ENCODE measurements at regions not wholly inside any gene's neighbourhood (a gene's known extent, or its start where the extent isn't known, plus 50 kb on each side); places are given as distances from the start of the nearest gene placed in this dataset.

DNA sequence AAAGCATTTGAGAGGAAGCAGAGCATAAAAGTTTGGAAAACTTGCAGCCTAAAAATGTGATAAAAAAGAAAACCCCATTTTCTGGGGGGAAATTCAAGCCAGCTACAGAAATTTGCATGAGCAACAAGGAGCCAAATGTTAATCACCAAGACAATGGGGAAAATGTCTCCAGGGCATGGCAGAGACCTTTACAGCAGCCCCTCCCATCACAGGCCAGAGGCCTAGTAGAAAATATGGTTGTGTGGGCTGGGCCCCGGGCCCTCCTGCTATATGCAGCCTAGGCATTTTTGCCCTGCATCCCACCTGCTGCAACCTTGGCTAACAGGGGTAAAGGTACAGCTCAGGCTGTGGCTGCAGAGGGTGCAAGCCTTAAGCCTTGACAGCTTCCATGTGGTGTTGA lies 299.6 kb upstream of the NCAM2 start:
- no peak for DNase-seq
- WGBS, 2 donors (ENCODE audit: low coverage in 1 of 2): 94% methylated on average over 1 of the region's 1 CpG; no CpG with 5 or more reads in 1 of the 2 donors
- Histone ChIP-seq H3K4me1 (no peaks in the 10 kb centered on the region), H3K4me3 (no peak overlapping the region), H3K36me3 (no peaks in the 10 kb centered on the region), H3K27ac (no peak overlapping the region), H3K27me3 (no peaks in the 10 kb centered on the region), H3K9me3 (no peaks in the 10 kb centered on the region)
- in situ Hi-C loops (cut with MboI; ENCODE audit: low pct_ligation_motif_present in 1 of 4, low pct_unique_long_range_greater_than_20kb in 1 of 4, low sequenced_read_pairs in 3 of 4): no loop called here
- intact Hi-C loops (cut with DNase I; ENCODE audit: low total_unique reads): no loop called here
- no peak for TF ChIP-seq POLR2A (IDR thresholded peaks at IDR 0.05)
- TF ChIP-seq EP300 (IDR thresholded peaks at IDR 0.05; ENCODE audit: low read depth): no peak
- no peak for TF ChIP-seq POLR2AphosphoS5 (IDR thresholded peaks at IDR 0.05)
- TF ChIP-seq, protein P1, sequence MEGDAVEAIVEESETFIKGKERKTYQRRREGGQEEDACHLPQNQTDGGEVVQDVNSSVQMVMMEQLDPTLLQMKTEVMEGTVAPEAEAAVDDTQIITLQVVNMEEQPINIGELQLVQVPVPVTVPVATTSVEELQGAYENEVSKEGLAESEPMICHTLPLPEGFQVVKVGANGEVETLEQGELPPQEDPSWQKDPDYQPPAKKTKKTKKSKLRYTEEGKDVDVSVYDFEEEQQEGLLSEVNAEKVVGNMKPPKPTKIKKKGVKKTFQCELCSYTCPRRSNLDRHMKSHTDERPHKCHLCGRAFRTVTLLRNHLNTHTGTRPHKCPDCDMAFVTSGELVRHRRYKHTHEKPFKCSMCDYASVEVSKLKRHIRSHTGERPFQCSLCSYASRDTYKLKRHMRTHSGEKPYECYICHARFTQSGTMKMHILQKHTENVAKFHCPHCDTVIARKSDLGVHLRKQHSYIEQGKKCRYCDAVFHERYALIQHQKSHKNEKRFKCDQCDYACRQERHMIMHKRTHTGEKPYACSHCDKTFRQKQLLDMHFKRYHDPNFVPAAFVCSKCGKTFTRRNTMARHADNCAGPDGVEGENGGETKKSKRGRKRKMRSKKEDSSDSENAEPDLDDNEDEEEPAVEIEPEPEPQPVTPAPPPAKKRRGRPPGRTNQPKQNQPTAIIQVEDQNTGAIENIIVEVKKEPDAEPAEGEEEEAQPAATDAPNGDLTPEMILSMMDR (IDR thresholded peaks at IDR 0.05): no peak

DNA sequence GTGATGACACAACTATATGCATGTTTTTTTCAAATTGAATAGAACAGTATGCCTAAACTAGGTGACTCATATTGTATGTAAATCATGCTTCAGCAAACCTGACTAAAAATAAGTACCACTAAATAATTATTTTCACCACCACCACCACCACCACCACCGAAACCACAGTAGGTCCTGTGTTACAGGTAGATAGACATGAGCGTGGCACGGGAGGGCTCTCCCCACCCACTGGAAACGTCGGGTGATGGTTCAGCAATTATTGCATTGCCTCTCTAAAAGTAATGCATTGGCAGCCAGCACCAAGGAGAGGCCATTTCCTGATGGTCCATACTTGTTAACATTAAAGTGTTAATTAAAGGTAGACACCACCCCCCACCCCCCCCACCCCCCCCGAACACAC lies 297.0 kb upstream of the NCAM2 start:
- in situ Hi-C loops (cut with MboI; ENCODE audit: low pct_ligation_motif_present in 1 of 4, low pct_unique_long_range_greater_than_20kb in 1 of 4, low sequenced_read_pairs in 3 of 4): no loop called here

DNA sequence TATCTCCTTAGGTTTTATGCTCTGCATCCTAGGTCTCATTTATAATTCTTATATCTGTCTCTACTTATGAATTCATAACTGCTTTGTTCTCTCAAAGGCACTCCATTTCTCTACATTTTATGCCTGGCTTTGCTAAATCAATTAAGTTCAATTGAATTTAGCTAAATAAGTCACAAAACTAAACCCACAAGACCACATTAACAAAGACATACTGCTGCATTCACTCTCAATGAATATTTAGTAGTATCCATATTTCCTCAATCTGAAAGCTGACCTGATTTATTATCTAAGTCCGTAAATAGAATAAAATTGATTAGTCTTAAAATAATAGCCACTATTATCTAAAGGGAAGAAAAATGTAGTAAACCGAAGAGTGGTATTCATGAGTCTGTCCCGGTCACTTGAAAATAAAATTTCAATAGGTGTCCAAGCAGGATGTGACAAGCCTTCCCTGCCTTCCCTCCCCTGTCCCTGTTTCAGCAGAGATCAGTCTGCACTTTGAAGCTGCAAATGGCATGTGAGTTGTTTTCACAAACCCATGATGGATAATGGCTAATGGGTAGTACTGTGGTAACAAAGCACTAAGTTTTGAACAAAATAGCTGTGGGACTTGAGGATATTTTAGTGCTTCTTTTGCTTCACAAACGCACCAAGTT lies 295.0 kb upstream of the NCAM2 start:
- Histone ChIP-seq H3K9me3 (no peaks in the 10 kb centered on the region), H3K27ac (no peak overlapping the region), H3K36me3 (no peaks in the 10 kb centered on the region), H3K27me3 (no peaks in the 10 kb centered on the region), H3K4me1 (no peaks in the 10 kb centered on the region), H3K4me3 (no peak overlapping the region)
- TF ChIP-seq POLR2AphosphoS5 (IDR thresholded peaks at IDR 0.05) (no peak), POLR2A (IDR thresholded peaks at IDR 0.05) (no peak), EP300 (IDR thresholded peaks at IDR 0.05; ENCODE audit: low read depth) (no peak)
- TF ChIP-seq, protein P1 (IDR thresholded peaks at IDR 0.05): no peak
- intact Hi-C loops (cut with DNase I; ENCODE audit: low total_unique reads) (no loop called here), in situ Hi-C loops (cut with MboI; ENCODE audit: low pct_ligation_motif_present in 1 of 4, low pct_unique_long_range_greater_than_20kb in 1 of 4, low sequenced_read_pairs in 3 of 4) (no loop called here)
- DNase-seq: no peak
- 69 to 74% methylated on average over 4 of the region's 4 CpGs for WGBS, 2 donors (ENCODE audit: low coverage in 1 of 2)

More for the DNA sequence above, 297.0 kb upstream of the NCAM2 start:
- intact Hi-C loops (cut with DNase I; ENCODE audit: low total_unique reads): no loop called here
- H3K27ac ChIP-seq: no peak overlapping the region
- TF ChIP-seq EP300 (IDR thresholded peaks at IDR 0.05; ENCODE audit: low read depth): no peak
- no peak for TF ChIP-seq POLR2AphosphoS5 (IDR thresholded peaks at IDR 0.05)
- TF ChIP-seq, protein P1 (IDR thresholded peaks at IDR 0.05): no peak
- TF ChIP-seq POLR2A (IDR thresholded peaks at IDR 0.05): no peak
- H3K9me3 ChIP-seq: no peaks in the 10 kb centered on the region
- H3K27me3 ChIP-seq: no peaks in the 10 kb centered on the region
- no peaks in the 10 kb centered on the region for H3K36me3 ChIP-seq
- H3K4me1 ChIP-seq: no peaks in the 10 kb centered on the region
- WGBS, 2 donors (ENCODE audit: low coverage in 1 of 2): 83 to 94% methylated on average over 5 of the region's 6 CpGs
- no peak for DNase-seq
- H3K4me3 ChIP-seq: no peak overlapping the region

DNA sequence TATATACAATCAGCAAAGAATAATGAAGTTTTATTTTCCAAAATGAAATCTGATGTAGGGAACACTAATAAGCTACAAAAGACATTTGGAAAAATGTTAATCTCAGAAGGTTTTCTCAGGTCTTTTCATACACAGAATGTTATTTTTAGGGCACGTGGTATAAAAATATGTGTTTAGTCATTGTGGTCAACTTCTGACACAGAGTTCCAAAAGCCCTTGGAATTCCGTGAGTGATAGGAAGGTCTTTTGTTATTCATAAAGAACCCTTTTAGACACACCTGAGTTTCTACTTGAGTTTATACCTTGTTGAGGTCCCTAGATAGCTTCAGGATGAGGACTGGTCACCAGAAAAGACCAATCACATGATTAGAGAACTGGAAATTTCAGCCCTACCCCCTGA lies 277.6 kb upstream of the NCAM2 start:
- TF ChIP-seq EP300 (IDR thresholded peaks at IDR 0.05; ENCODE audit: low read depth) (no peak), POLR2A (IDR thresholded peaks at IDR 0.05) (no peak), POLR2AphosphoS5 (IDR thresholded peaks at IDR 0.05) (no peak)
- TF ChIP-seq, protein P1 (IDR thresholded peaks at IDR 0.05): no peak
- Histone ChIP-seq H3K4me3 (no peak overlapping the region), H3K27me3 (no peaks in the 10 kb centered on the region), H3K9me3 (peaks cover 0 to 4% of the 10 kb centered on the region in 2 donors), H3K27ac (no peak overlapping the region), H3K4me1 (no peaks in the 10 kb centered on the region), H3K36me3 (no peaks in the 10 kb centered on the region)
- 78 to 89% methylated on average over 2 of the region's 2 CpGs for WGBS, 2 donors (ENCODE audit: low coverage in 1 of 2)
- intact Hi-C loops (cut with DNase I; ENCODE audit: low total_unique reads): no loop called here
- no peak for DNase-seq
- in situ Hi-C loops (cut with MboI; ENCODE audit: low pct_ligation_motif_present in 1 of 4, low pct_unique_long_range_greater_than_20kb in 1 of 4, low sequenced_read_pairs in 3 of 4): no loop called here
